A549 (cell line): ENCODE measurements at regions not wholly inside any gene's neighbourhood (a gene's known extent, or its start where the extent isn't known, plus 50 kb on each side); places are given as distances from the start of the nearest gene placed in this dataset.

Experiments
- ATAC-seq, 2 experiments: fragments of 200-7000 bp in 1 of 2; fragments of >200 bp in 1 of 2; cut with Nextera tagmentation in 1 of 2; cut with Tn5 transposase in 1 of 2; 3 replicates each; pipeline versions ENCODE4 v1.8.0 to v1.9.1; 2018 to 2020; ENCODE audit warnings: mild to moderate bottlenecking in 1 of 2, moderate library complexity in 1 of 2
- CTCF ChIA-PET: fragments of 300-600 bp; sonication (Branson Sonifier 250); formaldehyde crosslinking; extraction: SDS; loops from one replicate; lab custom pipeline; 2021; ENCODE audit warnings: antibody characterized with exemption, inconsistent platforms; lab: Yijun Ruan, JAX
- POLR2A ChIA-PET: fragments of 350-600 bp; formaldehyde crosslinking; extraction: SDS; loops from one replicate; lab custom pipeline; 2021; ENCODE audit warnings: antibody characterized with exemption, inconsistent platforms; lab: Yijun Ruan, JAX
- DNase-seq, 2 experiments: peaks; one replicate each; pipeline versions ENCODE4 v3.0.0 to v3.0.0-alpha.2; 2011 to 2016; ENCODE audit warnings: low read depth in 1 of 2, low spot score in 1 of 2
- FAIRE-seq: peaks from 2 replicates; lab custom pipeline; 2011; peaks lifted over from hg19 to GRCh38; lab: Jason Lieb, UNC
- H3K27ac ChIP-seq, 2 experiments: fragments of >200 bp; sonication (Bioruptor Twin); formaldehyde crosslinking; 3 replicates each; pipeline ENCODE4 v1.5.1; 2016 to 2017
- H3K4me1 ChIP-seq: fragments of >200 bp; sonication (Bioruptor Twin); formaldehyde crosslinking; 3 replicates; pipeline ENCODE4 v1.6.1; 2016
- H3K4me2 ChIP-seq: fragments of >200 bp; sonication (Bioruptor Twin); formaldehyde crosslinking; 3 replicates; pipeline ENCODE4 v1.6.1; 2016
- H3K4me3 ChIP-seq: fragments of >200 bp; sonication (Bioruptor Twin); formaldehyde crosslinking; 3 replicates; pipeline ENCODE4 v1.5.1; 2016
- H3K9me3 ChIP-seq: fragments of >200 bp; sonication (Bioruptor Twin); formaldehyde crosslinking; 3 replicates; pipeline ENCODE4 v1.6.1; 2016
- BHLHE40 ChIP-seq: IDR thresholded peaks from 2 replicates; pipeline ENCODE4 v1.6.1; 2012; ENCODE audit warnings: low read depth, low read length, inconsistent platforms
- CBX2 ChIP-seq: fragments of 200-600 bp; sonication (generic); IDR thresholded peaks from 2 replicates; pipeline ENCODE4 v1.6.1; 2016; ENCODE audit warnings: low read depth, mild to moderate bottlenecking, borderline replicate concordance
- CEBPB ChIP-seq, 2 experiments: fragments of >200 bp in 1 of 2; sonication (Bioruptor Twin) in 1 of 2; formaldehyde crosslinking in 1 of 2; IDR thresholded peaks; 2 replicates each; pipeline ENCODE4 v1.6.1; 2012 to 2016
- CHD2 ChIP-seq: fragments of 150-350 bp; IDR thresholded peaks from 2 replicates; pipeline ENCODE4 v1.6.1; 2014; ENCODE audit warnings: low read length; ENCODE audit not compliant: partially characterized antibody
- CTCF ChIP-seq: fragments of >200 bp; sonication (Bioruptor Twin); formaldehyde crosslinking; IDR thresholded peaks from 3 replicates; pipeline ENCODE4 v1.5.1; 2016
- E2F6 ChIP-seq: IDR thresholded peaks from 2 replicates; pipeline ENCODE4 v1.6.1; 2012; ENCODE audit warnings: low read depth, borderline replicate concordance
- EHF ChIP-seq: fragments of 250-450 bp; sonication (Bioruptor Pico); IDR thresholded peaks from 2 replicates; pipeline ENCODE4 v1.5.0; 2020; ENCODE audit warnings: mild to moderate bottlenecking
- EHMT2 ChIP-seq: fragments of 200-600 bp; sonication (generic); IDR thresholded peaks from 2 replicates; pipeline ENCODE4 v1.6.1; 2016; ENCODE audit warnings: antibody characterized with exemption, low read depth, mild to moderate bottlenecking, moderate library complexity
- ELK1 ChIP-seq: fragments of 150-350 bp; IDR thresholded peaks from 2 replicates; pipeline ENCODE4 v1.6.1; 2014; ENCODE audit warnings: low read depth, mild to moderate bottlenecking, low read length
- HES2 ChIP-seq: fragments of >200 bp; sonication (Bioruptor Twin); formaldehyde crosslinking; IDR thresholded peaks from 2 replicates; pipeline ENCODE4 v1.6.1; 2016
- HOXA7 ChIP-seq: fragments of 250-450 bp; sonication (Bioruptor Pico); IDR thresholded peaks from 2 replicates; pipeline ENCODE4 v1.5.0; 2020; ENCODE audit warnings: mild to moderate bottlenecking, moderate library complexity
- HOXB13 ChIP-seq: fragments of 250-450 bp; sonication (Bioruptor Pico); IDR thresholded peaks from 2 replicates; pipeline ENCODE4 v1.5.0; 2020; ENCODE audit warnings: low read depth, mild to moderate bottlenecking, moderate library complexity
- MAZ ChIP-seq: fragments of 150-350 bp; IDR thresholded peaks from 2 replicates; pipeline ENCODE4 v1.6.1; 2014; ENCODE audit warnings: antibody characterized with exemption, low read depth, low read length, borderline replicate concordance
- NFE2L2 ChIP-seq: fragments of 150-350 bp; conservative IDR thresholded peaks from 2 replicates; pipeline ENCODE4 v1.6.1; 2014; ENCODE audit warnings: low read length
- POLR2A ChIP-seq: IDR thresholded peaks from 2 replicates; pipeline ENCODE4 v1.6.1; 2012; ENCODE audit warnings: mild to moderate bottlenecking, low read length
- RAD21 ChIP-seq, 2 experiments: fragments of >200 bp in 1 of 2; sonication (Bioruptor Twin) in 1 of 2; formaldehyde crosslinking in 1 of 2; IDR thresholded peaks in 1 of 2; conservative IDR thresholded peaks in 1 of 2; 2 replicates in 1 of 2; 3 replicates in 1 of 2; pipeline ENCODE4 v1.6.1; 2012 to 2018; ENCODE audit warnings: inconsistent platforms in 1 of 2
- RFX5 ChIP-seq: fragments of 450-650 bp; IDR thresholded peaks from 2 replicates; pipeline ENCODE4 v1.7.1; 2014; ENCODE audit warnings: antibody characterized with exemption, mild to moderate bottlenecking, moderate library complexity
- RNF2 ChIP-seq: fragments of 200-600 bp; sonication (generic); IDR thresholded peaks from 2 replicates; pipeline ENCODE4 v1.6.1; 2016; ENCODE audit warnings: low read depth, mild to moderate bottlenecking, antibody characterized with exemption, moderate library complexity, borderline replicate concordance
- SREBF2 ChIP-seq: fragments of 450-650 bp; IDR thresholded peaks from 2 replicates; pipeline ENCODE4 v1.6.1; 2014; ENCODE audit warnings: mild to moderate bottlenecking, moderate library complexity
- ZSCAN20 ChIP-seq: fragments of 250-450 bp; sonication (Bioruptor Pico); IDR thresholded peaks from 2 replicates; pipeline ENCODE4 v1.8.0; 2022; ENCODE audit warnings: mild to moderate bottlenecking, moderate library complexity
- WGBS: methylation state at CpG from one replicate; pipeline ENCODE4 v1.1.6; 2017; ENCODE audit errors: missing lambda C conversion rate; 5-methylcytosine and 5-hydroxymethylcytosine counted together
- TF ChIP-seq, protein P1 (sequence below): fragments of >200 bp; sonication (Bioruptor Twin); formaldehyde crosslinking; IDR thresholded peaks from 3 replicates; pipeline ENCODE4 v1.6.1; 2016
- TF ChIP-seq, protein P2 (sequence below): fragments of 250-450 bp; sonication (Bioruptor Pico); IDR thresholded peaks from 2 replicates; pipeline ENCODE4 v1.5.0; 2020; ENCODE audit warnings: low read depth, mild to moderate bottlenecking, moderate library complexity

- ChIA-PET CTCF (no interaction called here), POLR2A (no interaction called here)
- no peak for DNase-seq
- no peak for ATAC-seq
- H3K4me2 ChIP-seq, result no peak overlapping the region
- TF ChIP-seq HOXA7 (CRISPR knock-in tag), result no peak
- no peak for TF ChIP-seq CTCF
- TF ChIP-seq, protein P1, sequence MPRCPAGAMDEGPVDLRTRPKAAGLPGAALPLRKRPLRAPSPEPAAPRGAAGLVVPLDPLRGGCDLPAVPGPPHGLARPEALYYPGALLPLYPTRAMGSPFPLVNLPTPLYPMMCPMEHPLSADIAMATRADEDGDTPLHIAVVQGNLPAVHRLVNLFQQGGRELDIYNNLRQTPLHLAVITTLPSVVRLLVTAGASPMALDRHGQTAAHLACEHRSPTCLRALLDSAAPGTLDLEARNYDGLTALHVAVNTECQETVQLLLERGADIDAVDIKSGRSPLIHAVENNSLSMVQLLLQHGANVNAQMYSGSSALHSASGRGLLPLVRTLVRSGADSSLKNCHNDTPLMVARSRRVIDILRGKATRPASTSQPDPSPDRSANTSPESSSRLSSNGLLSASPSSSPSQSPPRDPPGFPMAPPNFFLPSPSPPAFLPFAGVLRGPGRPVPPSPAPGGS, result no peak
- TF ChIP-seq, protein P2, sequence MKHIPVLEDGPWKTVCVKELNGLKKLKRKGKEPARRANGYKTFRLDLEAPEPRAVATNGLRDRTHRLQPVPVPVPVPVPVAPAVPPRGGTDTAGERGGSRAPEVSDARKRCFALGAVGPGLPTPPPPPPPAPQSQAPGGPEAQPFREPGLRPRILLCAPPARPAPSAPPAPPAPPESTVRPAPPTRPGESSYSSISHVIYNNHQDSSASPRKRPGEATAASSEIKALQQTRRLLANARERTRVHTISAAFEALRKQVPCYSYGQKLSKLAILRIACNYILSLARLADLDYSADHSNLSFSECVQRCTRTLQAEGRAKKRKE (CRISPR knock-in tag), result no peak
- no peak for TF ChIP-seq BHLHE40
- no peak for TF ChIP-seq RFX5
- no peak for TF ChIP-seq MAZ
- TF ChIP-seq POLR2A, result no peak
- no peak for TF ChIP-seq CEBPB (IDR thresholded peaks at IDR 0.05)
- TF ChIP-seq CHD2, result no peak
- no peak for TF ChIP-seq CBX2
- TF ChIP-seq EHMT2, result no peak
- no peak for TF ChIP-seq EHF (CRISPR knock-in tag)
- TF ChIP-seq RNF2, result no peak
- no peak for TF ChIP-seq NFE2L2
- TF ChIP-seq SREBF2, result no peak
- TF ChIP-seq HES2, result no peak
- no peak for TF ChIP-seq ELK1
- no peak for TF ChIP-seq ZSCAN20 (CRISPR knock-in tag)
- TF ChIP-seq HOXB13 (CRISPR knock-in tag), result no peak
- 30% methylated on average over 2 of the region's 2 CpGs for WGBS
- no peaks in the 10 kb centered on the region for H3K4me1 ChIP-seq
- FAIRE-seq, result no peak
- no peak overlapping the region for H3K27ac ChIP-seq
- no peaks in the 10 kb centered on the region for H3K9me3 ChIP-seq
- no peak overlapping the region for H3K4me3 ChIP-seq
Observed at GRCh38 chr3:40745381-40746106, 220.8 kb downstream of the ZNF621 start.

- WGBS, result 79% methylated on average over 1 of the region's 1 CpG
- POLR2A ChIA-PET, result no interaction called here
Observed at GRCh38 chr3:40751666-40752065, 226.9 kb downstream of the ZNF621 start.

More at GRCh38 chr3:40751666-40752065, 226.9 kb downstream of the ZNF621 start:
- Histone ChIP-seq H3K9me3 (no peaks in the 10 kb centered on the region), H3K27ac (no peak overlapping the region), H3K4me2 (no peak overlapping the region), H3K4me1 (no peaks in the 10 kb centered on the region), H3K4me3 (no peak overlapping the region)
- TF ChIP-seq CBX2 (no peak), RAD21 (conservative IDR thresholded peaks at IDR 0.05 in 1 of 2, IDR thresholded peaks at IDR 0.05 in 1 of 2) (no peak), E2F6 (no peak), HOXB13 (CRISPR knock-in tag) (no peak)
- FAIRE-seq (no peak), DNase-seq (no peak), ATAC-seq (no peak)
- CTCF ChIA-PET, result no interaction called here
